SU-DHL-6 (cell line): ENCODE measurements at regions not wholly inside any gene's neighbourhood (a gene's known extent, or its start where the extent isn't known, plus 50 kb on each side); places are given as distances from the start of the nearest gene placed in this dataset.

Source experiments
- CTCF ChIP-seq: fragments of 200-600 bp; sonication (generic); IDR thresholded peaks from one replicate; pipeline ENCODE4 v1.5.1; 2017; ENCODE audit warnings: antibody characterized with exemption, mild to moderate bottlenecking, low read length, moderate library complexity; ENCODE audit not compliant: insufficient read depth, poor library complexity, severe bottlenecking
- EZH2phosphoT487 ChIP-seq: fragments of 200-600 bp; sonication (generic), shearing (Covaris generic); conservative IDR thresholded peaks from 2 replicates; pipeline ENCODE4 v1.6.1; 2018; ENCODE audit warnings: mild to moderate bottlenecking, antibody characterized with exemption, low read length, moderate library complexity, mixed read lengths

DNA sequence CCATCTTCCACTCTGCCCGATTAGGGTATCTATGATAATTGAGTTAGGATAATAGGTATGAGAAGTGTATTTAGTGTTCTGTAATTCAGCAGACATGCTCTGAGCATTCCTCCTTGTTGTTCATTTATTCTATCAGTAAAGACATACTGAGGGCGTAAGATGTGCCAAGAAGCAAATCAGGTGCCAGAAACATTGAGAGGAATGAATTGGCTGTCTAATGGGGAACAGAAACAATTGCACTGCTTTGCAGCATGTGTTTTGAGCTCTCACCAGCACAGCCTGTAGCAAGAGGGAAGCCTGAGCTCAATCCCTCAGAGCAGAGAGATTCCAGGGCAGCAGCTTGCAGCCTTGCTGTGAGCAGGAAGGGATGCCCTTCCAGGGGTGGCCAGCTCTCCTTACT is 589.3 kb downstream of the BCL11B start:
- TF ChIP-seq CTCF (no peak), EZH2phosphoT487 (no peak)
